Parathyroid adenoma (tissue), 2 donors: ENCODE measurements at regions not wholly inside any gene's neighbourhood (a gene's known extent, or its start where the extent isn't known, plus 50 kb on each side); places are given as distances from the start of the nearest gene placed in this dataset.

Experiments
- H2AFZ ChIP-seq: fragments of 300-600 bp; sonication (generic); one replicate; pipeline ENCODE4 v1.7.0; 2017; ENCODE audit warnings: antibody characterized with exemption, mild to moderate bottlenecking
- H3K27ac ChIP-seq: fragments of 300-600 bp; sonication (generic); one replicate; pipeline ENCODE4 v1.7.0; 2017
- H3K27me3 ChIP-seq: fragments of 300-600 bp; sonication (generic); one replicate; pipeline ENCODE4 v1.7.0; 2017; ENCODE audit warnings: low read length; ENCODE audit not compliant: control insufficient read depth, insufficient read depth
- H3K36me3 ChIP-seq: fragments of 300-600 bp; sonication (generic); one replicate; pipeline ENCODE4 v1.7.0; 2017; ENCODE audit warnings: low read length; ENCODE audit not compliant: control insufficient read depth, insufficient read depth
- H3K4me1 ChIP-seq: fragments of 300-600 bp; sonication (generic); one replicate; pipeline ENCODE4 v1.7.0; 2017; ENCODE audit warnings: control low read depth
- H3K4me2 ChIP-seq: fragments of 300-600 bp; sonication (generic); one replicate; pipeline ENCODE4 v1.7.0; 2017; ENCODE audit warnings: low read length
- H3K4me3 ChIP-seq: fragments of 300-600 bp; sonication (generic); one replicate; pipeline ENCODE4 v1.7.0; 2017; ENCODE audit warnings: low read depth, low read length
- H3K79me2 ChIP-seq: fragments of 300-600 bp; sonication (generic); one replicate; pipeline ENCODE4 v1.7.0; 2017; ENCODE audit warnings: control low read depth
- H3K9ac ChIP-seq: fragments of 300-600 bp; sonication (generic); one replicate; pipeline ENCODE4 v1.7.0; 2017; ENCODE audit warnings: mild to moderate bottlenecking
- H3K9me3 ChIP-seq: fragments of 300-600 bp; sonication (generic); one replicate; pipeline ENCODE4 v1.7.0; 2017; ENCODE audit warnings: low read length; ENCODE audit not compliant: control insufficient read depth
- CTCF ChIP-seq: fragments of 300-600 bp; sonication (generic); IDR thresholded peaks from one replicate; pipeline ENCODE4 v1.7.0; 2017; ENCODE audit warnings: antibody characterized with exemption, mild to moderate bottlenecking
- donor health status: primary hyperparathyroidism.

- Histone ChIP-seq H2AFZ (no peak overlapping the region), H3K9me3 (no peaks in the 10 kb centered on the region), H3K27me3 (no peaks in the 10 kb centered on the region), H3K4me1 (no peaks in the 10 kb centered on the region), H3K36me3 (no peaks in the 10 kb centered on the region), H3K79me2 (no peaks in the 10 kb centered on the region), H3K4me3 (no peak overlapping the region), H3K9ac (no peak overlapping the region), H3K4me2 (no peak overlapping the region), H3K27ac (no peak overlapping the region)
- no peak for TF ChIP-seq CTCF
Measured at GRCh38 chr18:39911716-39912115, 2043.3 kb upstream of the PIK3C3 start.

GRCh38 chr18:39909706-39910105 lies 2045.3 kb upstream of the PIK3C3 start:
- Histone ChIP-seq H3K79me2 (no peaks in the 10 kb centered on the region), H3K9me3 (no peaks in the 10 kb centered on the region), H3K36me3 (no peaks in the 10 kb centered on the region), H3K4me3 (no peak overlapping the region), H3K4me1 (no peaks in the 10 kb centered on the region), H3K4me2 (no peak overlapping the region), H3K27me3 (no peaks in the 10 kb centered on the region), H3K27ac (no peak overlapping the region), H3K9ac (no peak overlapping the region), H2AFZ (no peak overlapping the region)
- TF ChIP-seq CTCF, result no peak

GRCh38 chr18:39886136-39886535 lies 2068.9 kb upstream of the PIK3C3 start:
- H3K4me1 ChIP-seq, result no peaks in the 10 kb centered on the region
- no peaks in the 10 kb centered on the region for H3K79me2 ChIP-seq
- H3K9ac ChIP-seq, result no peak overlapping the region
- no peaks in the 10 kb centered on the region for H3K27me3 ChIP-seq
- no peak overlapping the region for H3K27ac ChIP-seq
- H3K9me3 ChIP-seq, result no peaks in the 10 kb centered on the region
- H3K4me3 ChIP-seq, result no peak overlapping the region
- H2AFZ ChIP-seq, result no peak overlapping the region
- no peak overlapping the region for H3K4me2 ChIP-seq
- H3K36me3 ChIP-seq, result no peaks in the 10 kb centered on the region
- no peak for TF ChIP-seq CTCF

- Histone ChIP-seq H3K36me3 (no peaks in the 10 kb centered on the region), H3K9me3 (no peaks in the 10 kb centered on the region)
Measured at GRCh38 chr18:39872651-39873050, 2082.4 kb upstream of the PIK3C3 start.

More at GRCh38 chr18:39872651-39873050, 2082.4 kb upstream of the PIK3C3 start:
- H3K4me1 ChIP-seq, result no peaks in the 10 kb centered on the region
- no peaks in the 10 kb centered on the region for H3K79me2 ChIP-seq
- no peak overlapping the region for H3K4me2 ChIP-seq
- H3K4me3 ChIP-seq, result no peak overlapping the region
- no peak overlapping the region for H3K27ac ChIP-seq
- TF ChIP-seq CTCF, result no peak
- no peak overlapping the region for H3K9ac ChIP-seq
- no peak overlapping the region for H2AFZ ChIP-seq
- no peaks in the 10 kb centered on the region for H3K27me3 ChIP-seq
